ENCODE measurements at regions not wholly inside any gene's neighbourhood (a gene's known extent, or its start where the extent isn't known, plus 50 kb on each side); places are given as distances from the start of the nearest gene placed in this dataset.

DNA sequence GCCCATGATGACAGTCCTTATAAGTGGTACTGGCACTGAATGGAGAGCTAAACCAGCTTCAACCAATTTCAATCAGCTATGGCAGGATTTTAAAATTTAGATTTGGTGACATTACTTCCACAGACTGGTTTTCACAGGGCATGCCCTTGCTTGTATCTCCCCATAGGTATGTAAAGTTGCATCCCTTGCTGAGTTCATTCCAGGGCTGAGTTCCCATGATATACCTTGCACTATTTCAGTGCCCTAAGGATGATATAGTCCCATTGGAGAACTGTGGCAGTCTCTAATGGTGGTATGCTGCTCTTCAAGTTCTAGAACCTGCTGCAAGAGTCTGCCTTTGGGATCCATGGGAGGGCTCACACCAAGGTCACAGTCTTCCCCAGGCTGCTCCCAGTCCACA, 232.7 kb upstream of the MOCS1 start:
- ATAC-seq (ENCODE audit: insufficient read depth, low FRiP score) (no peak), DNase-seq (no peak)
- no peaks in the 10 kb centered on the region for H3K27me3 ChIP-seq (ENCODE audit: control insufficient read depth in 3 of 3, insufficient read depth in 3 of 3, low read length in 2 of 3)
- no peak overlapping the region for H3K27ac ChIP-seq (ENCODE audit: low read depth in 1 of 2, low read length in 1 of 2)
- H3K9me3 ChIP-seq (ENCODE audit: control insufficient read depth in 4 of 4, insufficient read depth in 3 of 4, low read length in 3 of 4), result peaks cover 0 to 2% (median 0%) of the 10 kb centered on the region in 4 donors
- H3K36me3 ChIP-seq (ENCODE audit: control insufficient read depth in 4 of 4, insufficient read depth in 4 of 4, low read length in 4 of 4), result no peaks in the 10 kb centered on the region
- H3K4me3 ChIP-seq, result no peak overlapping the region
- H3K9ac ChIP-seq (ENCODE audit: insufficient read depth in 1 of 2, low read length in 2 of 2), result no peak overlapping the region
- TF ChIP-seq, protein P1, sequence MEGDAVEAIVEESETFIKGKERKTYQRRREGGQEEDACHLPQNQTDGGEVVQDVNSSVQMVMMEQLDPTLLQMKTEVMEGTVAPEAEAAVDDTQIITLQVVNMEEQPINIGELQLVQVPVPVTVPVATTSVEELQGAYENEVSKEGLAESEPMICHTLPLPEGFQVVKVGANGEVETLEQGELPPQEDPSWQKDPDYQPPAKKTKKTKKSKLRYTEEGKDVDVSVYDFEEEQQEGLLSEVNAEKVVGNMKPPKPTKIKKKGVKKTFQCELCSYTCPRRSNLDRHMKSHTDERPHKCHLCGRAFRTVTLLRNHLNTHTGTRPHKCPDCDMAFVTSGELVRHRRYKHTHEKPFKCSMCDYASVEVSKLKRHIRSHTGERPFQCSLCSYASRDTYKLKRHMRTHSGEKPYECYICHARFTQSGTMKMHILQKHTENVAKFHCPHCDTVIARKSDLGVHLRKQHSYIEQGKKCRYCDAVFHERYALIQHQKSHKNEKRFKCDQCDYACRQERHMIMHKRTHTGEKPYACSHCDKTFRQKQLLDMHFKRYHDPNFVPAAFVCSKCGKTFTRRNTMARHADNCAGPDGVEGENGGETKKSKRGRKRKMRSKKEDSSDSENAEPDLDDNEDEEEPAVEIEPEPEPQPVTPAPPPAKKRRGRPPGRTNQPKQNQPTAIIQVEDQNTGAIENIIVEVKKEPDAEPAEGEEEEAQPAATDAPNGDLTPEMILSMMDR (IDR thresholded peaks at IDR 0.05; ENCODE audit: control extremely low read depth, extremely low read depth), result no peak
- no peaks in the 10 kb centered on the region for H3K4me1 ChIP-seq (ENCODE audit: control insufficient read depth in 5 of 5, insufficient read depth in 5 of 5, low read length in 5 of 5)

DNA sequence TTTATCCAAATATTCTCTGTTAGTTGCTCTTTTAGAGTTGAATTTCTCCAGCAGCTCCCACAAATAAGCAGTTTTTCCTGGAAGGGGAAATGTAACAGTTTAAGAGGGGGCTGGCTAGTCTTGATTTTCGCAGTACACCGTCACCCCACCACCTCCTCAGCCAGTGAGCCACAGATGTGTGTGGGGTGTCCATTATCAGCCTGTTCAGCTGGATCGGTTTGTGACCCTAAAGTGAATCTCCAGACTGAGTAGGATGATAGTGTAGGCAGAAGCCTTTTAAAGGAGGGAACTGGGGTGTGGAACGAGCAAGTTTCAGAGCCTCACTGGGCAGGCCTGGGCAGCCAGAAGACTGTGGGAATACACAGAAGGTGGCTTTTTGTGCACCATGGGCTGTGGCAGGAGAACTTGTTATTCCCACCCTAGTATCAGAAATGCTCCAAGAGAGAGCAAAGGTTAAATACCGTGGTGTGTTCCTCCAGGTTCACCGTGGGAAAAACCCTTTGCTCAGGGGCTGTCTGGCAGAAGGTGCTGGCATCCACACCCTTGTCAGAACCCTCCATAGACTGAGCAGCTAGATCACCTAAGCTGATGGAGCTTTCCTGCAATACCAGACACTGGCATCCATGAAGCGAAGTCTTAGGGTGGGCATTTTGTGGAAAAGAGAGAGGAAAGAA, 230.9 kb upstream of the MOCS1 start:
- Histone ChIP-seq H3K4me1 (ENCODE audit: control insufficient read depth in 5 of 5, insufficient read depth in 5 of 5, low read length in 5 of 5) (no peaks in the 10 kb centered on the region), H3K4me3 (no peak overlapping the region), H3K27me3 (ENCODE audit: control insufficient read depth in 3 of 3, insufficient read depth in 3 of 3, low read length in 2 of 3) (no peaks in the 10 kb centered on the region), H3K9ac (ENCODE audit: insufficient read depth in 1 of 2, low read length in 2 of 2) (no peak overlapping the region), H3K9me3 (ENCODE audit: control insufficient read depth in 4 of 4, insufficient read depth in 3 of 4, low read length in 3 of 4) (peaks cover 0 to 7% (median 0%) of the 10 kb centered on the region in 4 donors), H3K36me3 (ENCODE audit: control insufficient read depth in 4 of 4, insufficient read depth in 4 of 4, low read length in 4 of 4) (no peaks in the 10 kb centered on the region), H3K27ac (ENCODE audit: low read depth in 1 of 2, low read length in 1 of 2) (no peak overlapping the region)
- DNase-seq (no peak), ATAC-seq (ENCODE audit: insufficient read depth, low FRiP score) (no peak)
- TF ChIP-seq, protein P1 (IDR thresholded peaks at IDR 0.05; ENCODE audit: control extremely low read depth, extremely low read depth), result no peak
- WGBS, 2 donors, result 78 to 90% methylated on average over 7 of the region's 7 CpGs

DNA sequence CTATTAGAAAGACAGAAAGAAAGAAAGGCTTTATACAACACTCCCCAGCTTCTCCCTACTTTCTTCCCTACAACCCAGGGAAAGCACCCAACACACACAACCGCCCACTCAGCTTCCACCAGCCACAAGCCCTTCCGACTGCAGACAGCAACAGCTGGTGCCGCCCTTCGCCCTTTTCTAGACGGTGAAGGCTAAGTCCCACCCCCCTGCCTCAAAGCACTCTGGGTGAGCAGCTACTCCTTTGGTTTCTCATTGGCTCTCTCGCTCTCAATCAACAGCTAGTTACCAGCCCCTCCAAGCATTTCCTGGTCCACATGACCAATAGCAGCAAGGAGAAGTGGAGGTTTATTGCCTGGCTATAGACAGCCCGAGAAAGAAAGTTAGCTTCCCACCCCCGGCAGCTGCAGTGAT, 230.1 kb upstream of the MOCS1 start:
- H3K27me3 ChIP-seq (ENCODE audit: control insufficient read depth in 3 of 3, insufficient read depth in 3 of 3, low read length in 2 of 3), result no peaks in the 10 kb centered on the region
- H3K4me1 ChIP-seq (ENCODE audit: control insufficient read depth in 5 of 5, insufficient read depth in 5 of 5, low read length in 5 of 5), result no peaks in the 10 kb centered on the region
- TF ChIP-seq, protein P1 (IDR thresholded peaks at IDR 0.05; ENCODE audit: control extremely low read depth, extremely low read depth), result no peak
- DNase-seq (no peak), ATAC-seq (ENCODE audit: insufficient read depth, low FRiP score) (no peak)
- no peak overlapping the region for H3K27ac ChIP-seq (ENCODE audit: low read depth in 1 of 2, low read length in 1 of 2)
- H3K4me3 ChIP-seq, result no peak overlapping the region
- peaks cover 0 to 7% (median 0%) of the 10 kb centered on the region in 4 donors for H3K9me3 ChIP-seq (ENCODE audit: control insufficient read depth in 4 of 4, insufficient read depth in 3 of 4, low read length in 3 of 4)
- H3K9ac ChIP-seq (ENCODE audit: insufficient read depth in 1 of 2, low read length in 2 of 2), result no peak overlapping the region
- WGBS, 2 donors, result 89 to 91% methylated on average over 8 of the region's 8 CpGs
- H3K36me3 ChIP-seq (ENCODE audit: control insufficient read depth in 4 of 4, insufficient read depth in 4 of 4, low read length in 4 of 4), result no peaks in the 10 kb centered on the region

DNA sequence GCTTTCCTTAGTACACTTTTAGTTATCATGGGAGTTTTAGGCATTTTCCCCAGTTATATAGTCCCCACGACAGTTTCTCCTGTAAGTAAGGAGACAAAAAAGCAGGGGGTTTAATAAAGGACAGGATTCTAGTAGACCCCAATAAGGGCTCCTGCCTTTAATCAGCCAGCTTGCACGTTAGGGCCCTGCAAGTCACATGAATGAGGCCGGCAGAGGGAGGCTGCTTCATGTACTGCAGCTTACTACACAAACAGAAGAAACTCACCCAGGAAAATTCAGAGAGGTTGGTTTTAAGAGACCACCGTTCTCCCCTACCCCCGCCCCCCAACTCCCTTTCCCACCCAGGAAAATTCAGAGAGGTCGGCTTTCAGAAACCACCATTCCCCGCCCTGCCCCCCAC, 229.7 kb upstream of the MOCS1 start:
- 77 to 80% methylated on average over 7 of the region's 7 CpGs for WGBS, 2 donors
- no peak for ATAC-seq (ENCODE audit: insufficient read depth, low FRiP score)
- no peak overlapping the region for H3K9ac ChIP-seq (ENCODE audit: insufficient read depth in 1 of 2, low read length in 2 of 2)
- no peaks in the 10 kb centered on the region for H3K36me3 ChIP-seq (ENCODE audit: control insufficient read depth in 4 of 4, insufficient read depth in 4 of 4, low read length in 4 of 4)
- DNase-seq, result no peak
- no peak overlapping the region for H3K27ac ChIP-seq (ENCODE audit: low read depth in 1 of 2, low read length in 1 of 2)
- TF ChIP-seq, protein P1 (IDR thresholded peaks at IDR 0.05; ENCODE audit: control extremely low read depth, extremely low read depth), result no peak
- H3K9me3 ChIP-seq (ENCODE audit: control insufficient read depth in 4 of 4, insufficient read depth in 3 of 4, low read length in 3 of 4), result peaks cover 0 to 7% (median 1%) of the 10 kb centered on the region in 4 donors
- H3K4me1 ChIP-seq (ENCODE audit: control insufficient read depth in 5 of 5, insufficient read depth in 5 of 5, low read length in 5 of 5), result no peaks in the 10 kb centered on the region
- H3K27me3 ChIP-seq (ENCODE audit: control insufficient read depth in 3 of 3, insufficient read depth in 3 of 3, low read length in 2 of 3), result no peaks in the 10 kb centered on the region
- H3K4me3 ChIP-seq, result no peak overlapping the region
